GM12878 (cell line): ENCODE measurements at regions not wholly inside any gene's neighbourhood (a gene's known extent, or its start where the extent isn't known, plus 50 kb on each side); places are given as distances from the start of the nearest gene placed in this dataset.
A peak's percentile ranks its signal among the peaks of the same experiment; 100 is the strongest.

Experiments
- ATAC-seq: fragments of 200-7000 bp; cut with Tn5 transposase; 3 replicates; pipeline ENCODE4 v1.9.1; 2020; ENCODE audit warnings: mild to moderate bottlenecking, moderate library complexity
- BruUV-seq: library from RNA; stranded (reverse); fragments of 400-500 nt; replicated peaks from 2 replicates; lab custom pipeline; 2021; lab: Mats Ljungman, UMichigan
- CTCF ChIA-PET: fragments of 300-600 bp; sonication (Branson Sonifier 250); formaldehyde crosslinking; extraction: SDS; loops from one replicate; lab custom pipeline; 2021; ENCODE audit warnings: inconsistent platforms; lab: Yijun Ruan, JAX
- POLR2A ChIA-PET: fragments of 350-600 bp; formaldehyde crosslinking; extraction: SDS; loops from one replicate; lab custom pipeline; 2021; ENCODE audit warnings: inconsistent platforms; lab: Charles Lee
- RAD21 ChIA-PET: fragments of 300-600 bp; sonication (Branson Sonifier 250); formaldehyde crosslinking; loops from one replicate; lab custom pipeline; 2023; ENCODE audit warnings: antibody characterized with exemption; ENCODE audit not compliant: unreplicated experiment; lab: Charles Lee
- SMC1A ChIA-PET: fragments of 300-600 bp; sonication (Branson Sonifier 250); formaldehyde crosslinking; loops from one replicate; lab custom pipeline; 2023; ENCODE audit not compliant: unreplicated experiment, uncharacterized antibody; lab: Charles Lee
- DNase-seq: peaks from one replicate; pipeline ENCODE4 v3.0.0-alpha.2; 2011; ENCODE audit warnings: low read depth, low spot score
- FAIRE-seq: peaks from 3 replicates; lab custom pipeline; 2011; peaks lifted over from hg19 to GRCh38; lab: Jason Lieb, UNC
- H2AFZ ChIP-seq: 2 replicates; pipeline ENCODE4 v1.6.0; 2011; ENCODE audit warnings: low read depth, low read length, control low read depth; ENCODE audit not compliant: control insufficient read depth
- H3K27ac ChIP-seq: 2 replicates; pipeline ENCODE4 v1.5.1; 2011; ENCODE audit warnings: control low read depth; ENCODE audit not compliant: control insufficient read depth, insufficient read depth
- H3K27me3 ChIP-seq, 2 experiments: replicated peaks in 1 of 2; 2 replicates each; pipeline versions ENCODE4 v1.6.0 to v1.6.1; 2011; ENCODE audit warnings: low read length in 1 of 2; ENCODE audit not compliant: control insufficient read depth in 2 of 2, insufficient read depth in 2 of 2
- H3K36me3 ChIP-seq, 2 experiments: 2 replicates each; pipeline ENCODE4 v1.5.1; 2011; ENCODE audit warnings: low read length in 1 of 2; ENCODE audit not compliant: control insufficient read depth in 2 of 2, insufficient read depth in 2 of 2
- H3K4me1 ChIP-seq: 2 replicates; pipeline ENCODE4 v1.6.1; 2011; ENCODE audit warnings: mild to moderate bottlenecking, low read length, moderate library complexity, mixed read lengths; ENCODE audit not compliant: control insufficient read depth, insufficient read depth
- H3K4me2 ChIP-seq: 2 replicates; pipeline ENCODE4 v1.6.0; 2011; ENCODE audit warnings: control low read depth; ENCODE audit not compliant: control insufficient read depth, insufficient read depth
- H3K4me3 ChIP-seq: fragments of 200-600 bp; sonication (generic); 2 replicates; pipeline ENCODE4 v1.5.1; 2016
- H3K79me2 ChIP-seq: 2 replicates; pipeline ENCODE4 v1.6.0; 2011; ENCODE audit warnings: low read length; ENCODE audit not compliant: control insufficient read depth, insufficient read depth
- H3K9ac ChIP-seq: 2 replicates; pipeline ENCODE4 v1.8.0; 2011; ENCODE audit warnings: low read length, control low read depth, mixed read lengths; ENCODE audit not compliant: control insufficient read depth, insufficient read depth
- H3K9me3 ChIP-seq: replicated peaks from 3 replicates; pipeline ENCODE4 v1.5.1; 2011; ENCODE audit warnings: mild to moderate bottlenecking, low read length; ENCODE audit not compliant: control insufficient read depth, insufficient read depth
- H4K20me1 ChIP-seq: 2 replicates; pipeline ENCODE4 v1.6.0; 2011; ENCODE audit not compliant: control insufficient read depth, insufficient read depth
- POLR2AphosphoS2 ChIP-seq: IDR thresholded peaks from 2 replicates; pipeline ENCODE4 v1.6.1; 2011; ENCODE audit warnings: low read depth, mild to moderate bottlenecking, low read length, improper control_type of control experiment, moderate library complexity
- RAD21 ChIP-seq: IDR thresholded peaks from 2 replicates; pipeline ENCODE4 v1.6.1; 2011; ENCODE audit warnings: mild to moderate bottlenecking, low read depth, low read length, moderate library complexity; ENCODE audit not compliant: insufficient read depth
- WGBS: methylation state at CpG from one replicate; pipeline ENCODE4 v1.1.6; 2016; ENCODE audit warnings: low lambda C conversion rate; ENCODE audit not compliant: insufficient replicate concordance, insufficient coverage; ENCODE audit errors: missing lambda C conversion rate; 5-methylcytosine and 5-hydroxymethylcytosine counted together
- in situ Hi-C: fragments of 300-500 bp; cut with MboI; formaldehyde crosslinking; loops from 9 replicates; pipeline ENCODE4 v1.14.3; 2018; ENCODE audit warnings: mixed read lengths
- intact Hi-C: fragments of 100-400 bp; cut with micrococcal nuclease; formaldehyde crosslinking; loops from one replicate; pipeline ENCODE4 v1.14.2; 2022; ENCODE audit not compliant: unreplicated experiment
- TF ChIP-seq, protein P1 (sequence below): fragments of 450-650 bp; formaldehyde crosslinking; IDR thresholded peaks from 2 replicates; pipeline ENCODE4 v1.5.0; 2022; ENCODE audit warnings: mild to moderate bottlenecking, missing genetic modification characterization

DNA sequence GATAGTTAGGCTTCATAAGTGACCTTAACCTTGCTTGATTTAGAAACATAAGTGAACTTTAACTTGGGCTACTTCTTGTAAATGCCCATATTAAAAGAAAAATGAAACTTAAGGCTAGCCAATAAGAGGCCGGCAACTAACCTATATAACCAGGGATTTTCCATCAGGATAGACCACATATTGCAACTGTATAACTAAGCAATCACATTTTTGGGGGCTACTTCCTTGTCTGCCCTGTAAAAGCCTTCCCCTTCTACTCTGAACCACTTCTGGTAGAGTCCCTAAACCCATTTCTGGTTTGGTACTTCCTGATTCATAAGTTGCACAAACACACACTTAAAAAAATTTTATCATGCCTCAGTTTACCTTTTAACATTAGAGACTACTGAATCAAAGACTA, 150.9 kb upstream of the UBE2E2 start:
- peak; percentile 57 for ATAC-seq
- TF ChIP-seq POLR2AphosphoS2, result no peak
- TF ChIP-seq, all 136 proteins: peak for 0
- no peak overlapping the region for H3K9ac ChIP-seq
- FAIRE-seq (no peak), DNase-seq (no peak)
- no peaks in the 10 kb centered on the region for H3K36me3 ChIP-seq
- 37% methylated on average over 1 of the region's 1 CpG for WGBS
- H3K4me1 ChIP-seq, result peaks cover 3% of the 10 kb centered on the region; the same call in 1 of the 2 replicates
- ChIA-PET CTCF (interaction anchor here (0.5 kb wide), 1 partner anchor 92 kb away, joined by 3 read pairs; no protein-coding TSS in a partner anchor), SMC1A (interaction anchor here (0.8 kb wide), 1 partner anchor 146 kb away, joined by 3 read pairs; no protein-coding TSS in a partner anchor), POLR2A (no interaction called here), RAD21 (no interaction called here)
- no peak overlapping the region for H2AFZ ChIP-seq
- no TSS peak for BruUV-seq
- H3K79me2 ChIP-seq, result no peaks in the 10 kb centered on the region
- in situ Hi-C loops (no loop called here), intact Hi-C loops (no loop called here)
- no peaks in the 10 kb centered on the region for H3K27me3 ChIP-seq
- H3K4me2 ChIP-seq, result no peak overlapping the region
- no peaks in the 10 kb centered on the region; the same call in 1 of the 3 replicates for H3K9me3 ChIP-seq
- H3K27ac ChIP-seq, result no peak overlapping the region
- no peaks in the 10 kb centered on the region for H4K20me1 ChIP-seq
- no peak overlapping the region for H3K4me3 ChIP-seq

DNA sequence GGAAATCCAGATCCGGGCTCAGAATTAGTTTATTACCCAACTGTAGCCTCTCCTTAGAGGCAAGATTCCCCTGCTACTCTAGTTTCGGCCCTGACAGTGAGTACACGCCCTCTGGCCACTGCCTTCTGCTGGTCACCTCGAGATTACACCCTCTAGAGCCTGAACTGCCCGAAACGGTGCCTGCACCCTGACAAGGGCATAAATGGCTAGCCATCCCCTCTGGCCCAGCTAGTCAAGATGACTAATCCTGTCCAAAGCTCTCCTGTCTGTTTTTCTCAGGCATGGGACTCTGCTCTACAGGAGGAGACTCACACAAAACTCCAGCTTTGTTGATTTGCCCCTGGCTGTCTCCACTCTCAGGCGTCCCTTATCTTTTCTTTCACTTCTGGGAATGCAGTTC, 150.5 kb upstream of the UBE2E2 start:
- no TSS peak for BruUV-seq
- WGBS, result 85% methylated on average over 7 of the region's 7 CpGs
- TF ChIP-seq, protein P1, sequence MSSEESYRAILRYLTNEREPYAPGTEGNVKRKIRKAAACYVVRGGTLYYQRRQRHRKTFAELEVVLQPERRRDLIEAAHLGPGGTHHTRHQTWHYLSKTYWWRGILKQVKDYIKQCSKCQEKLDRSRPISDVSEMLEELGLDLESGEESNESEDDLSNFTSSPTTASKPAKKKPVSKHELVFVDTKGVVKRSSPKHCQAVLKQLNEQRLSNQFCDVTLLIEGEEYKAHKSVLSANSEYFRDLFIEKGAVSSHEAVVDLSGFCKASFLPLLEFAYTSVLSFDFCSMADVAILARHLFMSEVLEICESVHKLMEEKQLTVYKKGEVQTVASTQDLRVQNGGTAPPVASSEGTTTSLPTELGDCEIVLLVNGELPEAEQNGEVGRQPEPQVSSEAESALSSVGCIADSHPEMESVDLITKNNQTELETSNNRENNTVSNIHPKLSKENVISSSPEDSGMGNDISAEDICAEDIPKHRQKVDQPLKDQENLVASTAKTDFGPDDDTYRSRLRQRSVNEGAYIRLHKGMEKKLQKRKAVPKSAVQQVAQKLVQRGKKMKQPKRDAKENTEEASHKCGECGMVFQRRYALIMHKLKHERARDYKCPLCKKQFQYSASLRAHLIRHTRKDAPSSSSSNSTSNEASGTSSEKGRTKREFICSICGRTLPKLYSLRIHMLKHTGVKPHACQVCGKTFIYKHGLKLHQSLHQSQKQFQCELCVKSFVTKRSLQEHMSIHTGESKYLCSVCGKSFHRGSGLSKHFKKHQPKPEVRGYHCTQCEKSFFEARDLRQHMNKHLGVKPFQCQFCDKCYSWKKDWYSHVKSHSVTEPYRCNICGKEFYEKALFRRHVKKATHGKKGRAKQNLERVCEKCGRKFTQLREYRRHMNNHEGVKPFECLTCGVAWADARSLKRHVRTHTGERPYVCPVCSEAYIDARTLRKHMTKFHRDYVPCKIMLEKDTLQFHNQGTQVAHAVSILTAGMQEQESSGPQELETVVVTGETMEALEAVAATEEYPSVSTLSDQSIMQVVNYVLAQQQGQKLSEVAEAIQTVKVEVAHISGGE (CRISPR knock-in tag), result no peak
- TF ChIP-seq RAD21, result peak; percentile 15; the same call in 1 of the 2 replicates
- TF ChIP-seq, all 136 proteins: peak for 1
- CTCF ChIA-PET, result interaction anchor here (0.5 kb wide), 1 partner anchor 92 kb away, joined by 3 read pairs; no protein-coding TSS in a partner anchor
- Histone ChIP-seq H3K27me3 (no peaks in the 10 kb centered on the region), H3K27ac (no peak overlapping the region), H3K4me1 (peaks cover 3% of the 10 kb centered on the region; the same call in 1 of the 2 replicates), H3K4me3 (no peak overlapping the region), H3K9me3 (no peaks in the 10 kb centered on the region; the same call in 2 of the 3 replicates), H4K20me1 (no peaks in the 10 kb centered on the region), H3K9ac (no peak overlapping the region), H3K79me2 (no peaks in the 10 kb centered on the region), H3K4me2 (no peak overlapping the region), H2AFZ (peak overlapping the region; percentile 29; the same call in 1 of the 2 replicates), H3K36me3 (no peaks in the 10 kb centered on the region)
- DNase-seq (no peak), ATAC-seq (peak; percentile 47), FAIRE-seq (no peak)
- intact Hi-C loops (no loop called here), in situ Hi-C loops (no loop called here)
- SMC1A ChIA-PET, result no interaction called here
- RAD21 ChIA-PET, result interaction anchor here (0.6 kb wide), 1 partner anchor 97 kb away, joined by 3 read pairs; no protein-coding TSS in a partner anchor
- POLR2A ChIA-PET, result no interaction called here
